GM19463 (cell line): ENCODE measurements at regions not wholly inside any gene's neighbourhood (a gene's known extent, or its start where the extent isn't known, plus 50 kb on each side); places are given as distances from the start of the nearest gene placed in this dataset.
"Not testable (repeated sequence)": the region's sequence is repeated elsewhere in the genome, so short reads cannot be mapped to it uniquely, and the experiment has no call there.

Experiments
- ATAC-seq: cut with Tn5 transposase; IDR thresholded peaks from one replicate; pipeline ENCODE4 v1.9.1; 2021; ENCODE audit warnings: mild to moderate bottlenecking, moderate library complexity; ENCODE audit not compliant: unreplicated experiment

- no peak for ATAC-seq
Observed at GRCh38 chr1:191700922-191701321, 457.3 kb upstream of the RGS18 start.

GRCh38 chr1:191702124-191702523, 456.1 kb upstream of the RGS18 start:
- ATAC-seq, result no peak

DNA sequence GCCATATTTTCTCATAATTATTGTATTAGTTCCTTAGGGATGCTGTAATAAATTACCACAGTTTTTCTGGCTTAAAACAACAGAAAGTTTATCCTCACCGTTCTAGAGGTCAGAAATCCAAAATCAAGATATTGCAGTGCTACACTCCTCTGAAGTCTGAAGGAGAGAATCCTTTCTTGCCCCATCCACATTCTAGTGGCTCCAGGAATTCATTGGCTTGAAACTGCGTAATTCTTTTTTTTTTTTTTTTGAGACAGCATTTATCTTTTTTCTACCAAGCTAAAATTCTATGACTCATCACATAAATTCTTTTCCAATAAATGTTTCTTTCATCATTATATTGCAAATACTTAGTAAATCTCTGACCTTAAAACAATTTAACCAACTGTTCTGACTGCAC, 451.0 kb upstream of the RGS18 start:
- ATAC-seq, result no peak

- ATAC-seq, result no peak
Observed at GRCh38 chr1:191709215-191709614, 449.0 kb upstream of the RGS18 start.

GRCh38 chr1:191711961-191712360, 446.3 kb upstream of the RGS18 start:
- ATAC-seq, result no peak

DNA sequence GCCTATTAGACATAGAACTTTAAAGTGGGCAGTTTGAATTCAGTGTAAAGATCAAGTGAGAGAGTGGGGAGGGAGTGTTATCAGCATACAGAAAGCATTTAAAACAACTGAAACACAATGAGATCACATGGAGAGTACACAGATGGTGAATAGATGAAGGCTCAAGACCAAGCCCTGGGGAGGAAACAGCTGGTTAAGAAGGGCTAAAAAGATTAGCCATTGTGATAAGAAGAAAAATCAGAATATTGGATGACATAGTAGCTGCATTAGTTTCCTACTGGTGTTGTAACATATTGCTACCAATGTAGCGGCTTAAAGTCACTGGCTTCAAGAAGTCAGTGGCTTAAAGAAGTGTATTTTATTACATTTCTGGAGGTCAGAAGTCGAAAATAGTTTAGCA, 443.4 kb upstream of the RGS18 start:
- ATAC-seq, result no peak

DNA sequence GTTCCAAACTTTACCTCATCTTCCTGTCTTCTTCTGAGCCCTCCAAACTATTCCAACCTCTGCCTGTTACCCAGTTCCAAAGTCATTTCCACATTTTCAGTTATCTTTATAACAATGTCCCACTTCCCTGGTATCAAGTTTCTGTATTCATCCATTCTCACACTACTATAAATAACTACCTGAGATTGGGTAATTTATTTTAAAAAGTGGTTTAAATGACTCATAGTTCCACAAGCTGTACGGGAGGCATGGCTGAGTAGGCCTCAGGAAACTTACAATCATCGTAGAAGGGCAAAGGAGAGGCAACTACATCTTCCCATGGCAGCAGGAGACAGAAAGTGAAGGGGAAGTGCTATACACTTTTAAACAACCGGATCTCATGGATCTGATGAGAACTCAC, 428.5 kb upstream of the RGS18 start:
- ATAC-seq, result no peak

- not testable (repeated sequence) for ATAC-seq
Observed at GRCh38 chr1:191731608-191732302, 426.5 kb upstream of the RGS18 start.

GRCh38 chr1:191734321-191734720, 423.9 kb upstream of the RGS18 start:
- ATAC-seq, result no peak

DNA sequence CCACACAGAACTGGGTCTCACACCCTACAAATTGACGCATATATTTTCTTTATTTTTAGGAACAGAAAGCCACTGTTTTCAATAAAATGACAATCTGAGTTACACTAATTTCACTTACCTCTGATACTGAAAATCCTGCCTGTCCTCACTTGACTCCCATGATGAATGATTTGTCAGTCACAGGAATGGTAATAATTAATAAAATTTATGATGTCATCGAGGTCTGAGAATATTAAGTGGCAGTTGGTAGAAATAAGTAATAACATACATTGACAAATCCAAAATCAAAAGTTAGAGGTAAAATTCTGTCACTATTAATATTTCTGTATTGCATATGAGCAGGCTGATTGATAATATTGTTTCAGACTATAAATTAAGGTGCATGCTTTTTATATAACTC, 418.7 kb upstream of the RGS18 start:
- no peak for ATAC-seq

GRCh38 chr1:191752342-191752741, 405.9 kb upstream of the RGS18 start:
- ATAC-seq, result no peak

DNA sequence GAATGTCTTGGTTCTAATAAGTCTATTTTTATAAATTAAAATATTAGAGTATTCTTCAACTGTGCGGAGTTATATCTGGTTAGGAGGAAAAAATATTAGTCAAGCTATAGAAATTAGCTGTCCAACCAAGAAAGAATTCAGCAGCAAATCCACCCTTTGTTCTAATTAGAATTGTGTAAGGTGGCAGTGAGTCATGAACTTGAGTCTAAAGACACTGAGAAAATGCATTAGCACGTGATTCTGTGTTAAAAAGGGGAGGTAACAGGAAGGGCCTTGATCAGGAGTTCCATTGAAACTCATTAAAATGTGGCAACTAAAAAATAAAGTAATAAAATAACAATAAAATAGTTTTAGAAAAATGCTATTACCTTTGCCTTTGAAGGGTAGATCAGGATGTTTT, 398.2 kb upstream of the RGS18 start:
- no peak for ATAC-seq

GRCh38 chr1:191788551-191788950, 369.7 kb upstream of the RGS18 start:
- ATAC-seq, result no peak

GRCh38 chr1:191798178-191798577, 360.1 kb upstream of the RGS18 start:
- ATAC-seq, result no peak

GRCh38 chr1:191804311-191804710, 354.0 kb upstream of the RGS18 start:
- no peak for ATAC-seq

DNA sequence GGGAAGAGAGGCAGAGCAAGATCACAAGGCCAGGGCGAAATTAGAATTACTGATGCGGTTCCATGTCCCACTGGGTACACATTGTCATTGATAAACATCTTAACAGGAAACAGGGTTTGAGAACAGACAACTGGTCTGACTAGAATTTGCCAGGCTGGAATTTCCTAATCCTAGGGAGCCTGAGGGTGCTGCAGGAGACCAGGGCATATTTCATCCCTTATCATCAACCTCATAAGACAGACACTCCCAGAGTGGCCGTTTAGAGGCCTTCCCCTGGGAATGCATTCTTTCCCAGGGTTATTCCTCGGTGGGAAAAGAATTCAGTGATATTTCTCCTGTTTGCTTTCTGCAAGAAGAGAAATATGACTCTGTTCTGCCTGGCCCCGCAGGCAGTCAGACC, 344.7 kb upstream of the RGS18 start:
- not testable (repeated sequence) for ATAC-seq

- ATAC-seq, result no peak
Observed at GRCh38 chr1:191818198-191818597, 340.1 kb upstream of the RGS18 start.

- ATAC-seq, result peak; percentile 64
Observed at GRCh38 chr1:191831572-191831971, 326.7 kb upstream of the RGS18 start.

DNA sequence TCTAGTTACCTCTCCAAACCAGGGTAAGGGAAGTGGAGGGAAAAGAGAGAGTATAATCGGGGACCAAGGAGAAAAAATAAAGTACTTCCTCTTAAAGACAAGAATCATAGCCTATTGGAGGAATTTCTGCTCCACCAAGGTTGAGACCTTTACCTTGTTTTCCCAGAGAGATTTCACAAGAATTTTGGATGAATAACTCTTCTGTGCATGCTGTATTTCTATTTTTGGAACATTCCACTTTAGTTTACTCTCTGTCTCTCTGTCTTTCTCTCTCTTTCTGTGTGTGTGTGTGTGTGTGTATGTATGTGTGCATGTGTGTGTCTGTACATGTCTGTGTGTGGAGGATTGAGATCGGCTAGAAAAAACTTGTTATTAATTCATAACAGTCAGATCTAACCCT, 318.4 kb upstream of the RGS18 start:
- no peak for ATAC-seq

GRCh38 chr1:191851799-191852595, 306.3 kb upstream of the RGS18 start:
- no peak for ATAC-seq

DNA sequence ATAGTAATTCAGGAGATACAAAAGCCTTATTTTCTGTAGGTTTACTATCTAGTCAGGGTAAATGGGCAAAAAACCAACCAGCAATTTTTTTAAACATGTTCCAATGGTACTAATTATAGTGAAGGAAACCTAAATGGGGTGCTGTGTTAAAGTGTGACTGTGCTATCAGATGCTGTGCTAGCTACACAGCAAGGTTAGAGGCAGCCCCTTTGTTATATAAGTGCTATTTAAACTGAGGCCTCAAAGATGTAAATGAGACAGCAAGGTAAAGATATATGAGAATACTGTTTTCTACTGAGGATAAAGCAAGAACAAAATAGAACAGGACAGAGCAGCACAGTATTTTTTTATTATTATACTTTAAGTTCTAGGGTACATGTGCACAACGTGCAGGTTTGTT, 305.4 kb upstream of the RGS18 start:
- ATAC-seq, result no peak

GRCh38 chr1:191857600-191857999, 300.7 kb upstream of the RGS18 start:
- ATAC-seq, result no peak
